ENCODE measurements at regions not wholly inside any gene's neighbourhood (a gene's known extent, or its start where the extent isn't known, plus 50 kb on each side); places are given as distances from the start of the nearest gene placed in this dataset.

DNA sequence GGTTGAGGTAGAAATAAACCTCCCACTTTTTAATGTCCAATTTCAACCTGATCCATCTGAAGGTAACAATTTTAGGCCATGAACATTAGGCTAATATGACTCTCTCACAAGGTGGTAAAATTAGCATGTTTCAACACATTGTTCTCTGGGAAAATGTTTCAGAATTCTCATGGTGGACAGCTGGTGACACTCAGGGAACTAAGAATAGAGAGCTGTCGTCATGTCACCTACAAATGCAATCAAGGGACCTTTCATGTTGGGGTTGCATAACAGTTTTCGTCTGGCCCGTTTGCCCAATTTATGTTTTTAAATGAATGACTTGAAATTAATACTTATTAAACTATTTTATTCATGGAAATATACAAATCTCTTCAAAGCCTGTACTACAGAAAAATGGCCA, 180.7 kb upstream of the PRICKLE1 start:
- no peak for DNase-seq
- H3K4me2 ChIP-seq (ENCODE audit: insufficient read depth, insufficient read length, low read length) = no peak overlapping the region
- no peak overlapping the region for H2BK120ac ChIP-seq (ENCODE audit: low read depth, low read length, poor library complexity, severe bottlenecking)
- H3K36me3 Mint-ChIP-seq (ENCODE audit: insufficient read depth in 1 of 3, low read depth in 3 of 3) = peaks cover 0 to 11% (median 2%) of the 10 kb centered on the region in 3 experiments; a peak in 4 of 7 replicates
- H2BK12ac ChIP-seq (ENCODE audit: insufficient read length, low read depth, low read length) = no peak overlapping the region
- TF ChIP-seq CTCF (conservative IDR thresholded peaks at IDR 0.05) = no peak
- peaks cover 3% of the 10 kb centered on the region in 2 experiments; a peak in 3 of 4 replicates for H3K4me1 Mint-ChIP-seq
- H3K9ac ChIP-seq (ENCODE audit: extremely low read depth, insufficient read length, low read length) = no peak overlapping the region
- WGBS (ENCODE audit: extremely low coverage, insufficient read length, low lambda C conversion rate) = no CpG with 5 or more reads among the region's 3 CpGs
- H3K56ac ChIP-seq (ENCODE audit: insufficient read length, low read depth, low read length) = no peak overlapping the region
- H4K91ac ChIP-seq (ENCODE audit: insufficient read length, low read depth, low read length) = no peak overlapping the region
- H3K79me1 ChIP-seq (ENCODE audit: insufficient read depth, low read depth, low read length, poor library complexity, severe bottlenecking) = no peaks in the 10 kb centered on the region
- H3K27ac Mint-ChIP-seq = no peak overlapping the region
- H2AK5ac ChIP-seq (ENCODE audit: insufficient read length, low read length) = no peak overlapping the region
- H4K20me1 ChIP-seq (ENCODE audit: control insufficient read depth, insufficient read depth, insufficient read length) = no peaks in the 10 kb centered on the region
- H4K8ac ChIP-seq (replicated peaks; ENCODE audit: insufficient read length, low read depth, low read length) = no peak overlapping the region
- no peak overlapping the region for H2AFZ ChIP-seq (ENCODE audit: low read length)
- no peak overlapping the region for H3K23ac ChIP-seq (ENCODE audit: insufficient read length, low read depth, low read length)
- no peaks in the 10 kb centered on the region for H3K9me3 ChIP-seq (ENCODE audit: control insufficient read depth, low read depth, low read length)
- no peaks in the 10 kb centered on the region for H3K4me1 ChIP-seq (ENCODE audit: insufficient read depth, low read length)
- H3K27me3 Mint-ChIP-seq (ENCODE audit: low read depth) = peaks cover 1% of the 10 kb centered on the region; the same call in 1 of the 2 replicates
- H3K4ac ChIP-seq (ENCODE audit: low read depth, low read length) = no peak overlapping the region
- H2BK5ac ChIP-seq (ENCODE audit: insufficient read length, low read length) = no peak overlapping the region
- H3K18ac ChIP-seq (ENCODE audit: insufficient read length, low read depth, low read length) = no peak overlapping the region
- H3K27ac ChIP-seq (ENCODE audit: insufficient read length, low read depth, low read length) = no peak overlapping the region
- H3K23me2 ChIP-seq (ENCODE audit: insufficient read length, low read depth, low read length, poor library complexity, severe bottlenecking) = no peaks in the 10 kb centered on the region
- H3K14ac ChIP-seq (ENCODE audit: insufficient read depth, low read length) = no peak overlapping the region
- H3K79me2 ChIP-seq (ENCODE audit: insufficient read depth, low read length) = no peaks in the 10 kb centered on the region
- H2BK15ac ChIP-seq (ENCODE audit: low read depth, low read length) = no peak overlapping the region
- no peaks in the 10 kb centered on the region for H3K27me3 ChIP-seq (ENCODE audit: insufficient read depth, low read length)
- H2BK20ac ChIP-seq (ENCODE audit: low read depth, low read length, poor library complexity, severe bottlenecking) = no peak overlapping the region
- H3T11ph ChIP-seq (ENCODE audit: low read length) = no peak overlapping the region
- no peak overlapping the region for H3K4me3 Mint-ChIP-seq
- H3K9me3 Mint-ChIP-seq = peaks cover 10 to 14% of the 10 kb centered on the region in 2 experiments
- no peak overlapping the region for H4K5ac ChIP-seq (ENCODE audit: insufficient read length, low read depth, low read length)
